Activated B cell treated with CpG ODN at 0.5 μM for 24 hours (primary cell): ENCODE measurements at regions not wholly inside any gene's neighbourhood (a gene's known extent, or its start where the extent isn't known, plus 50 kb on each side); places are given as distances from the start of the nearest gene placed in this dataset.

Experiments used
- ATAC-seq: fragments of 200-7000 bp; cut with Tn5 transposase; one replicate; pipeline ENCODE4 v1.10.0; 2021; ENCODE audit warnings: low read depth, mild to moderate bottlenecking, moderate library complexity
- CTCF ChIA-PET: fragments of 350-600 bp; sonication (Branson Sonifier 250); formaldehyde crosslinking; loops from one replicate; lab custom pipeline; 2021; ENCODE audit warnings: antibody characterized with exemption; lab: Charles Lee
- POLR2A ChIA-PET: fragments of 350-600 bp; sonication (Branson Sonifier 250); formaldehyde crosslinking; loops from one replicate; lab custom pipeline; 2021; ENCODE audit warnings: antibody characterized with exemption; lab: Charles Lee
- DNase-seq: peaks from one replicate; pipeline ENCODE4 v3.0.0; 2022
- H3K27ac Mint-ChIP-seq: one replicate; pipeline ENCODE4 v1.8.0; 2020; ENCODE audit warnings: mixed read lengths
- H3K27me3 Mint-ChIP-seq: one replicate; pipeline ENCODE4 v1.8.0; 2021; ENCODE audit warnings: mixed read lengths
- H3K36me3 Mint-ChIP-seq: one replicate; pipeline ENCODE4 v1.8.0; 2021; ENCODE audit warnings: low read depth, mixed read lengths
- H3K4me1 Mint-ChIP-seq: one replicate; pipeline ENCODE4 v1.8.0; 2021; ENCODE audit warnings: mixed read lengths
- H3K4me3 Mint-ChIP-seq: one replicate; pipeline ENCODE4 v1.8.0; 2020; ENCODE audit warnings: mild to moderate bottlenecking, mixed read lengths
- H3K9me3 Mint-ChIP-seq: one replicate; pipeline ENCODE4 v1.8.0; 2020; ENCODE audit warnings: mixed read lengths
- CTCF ChIP-seq: fragments of 200-600 bp; IDR thresholded peaks from one replicate; pipeline ENCODE4 v1.8.0; 2022; ENCODE audit warnings: antibody characterized with exemption, mild to moderate bottlenecking
- intact Hi-C: fragments of 100-400 bp; cut with micrococcal nuclease; formaldehyde crosslinking; loops from one replicate; pipeline ENCODE4 v1.15.1; 2024

- CTCF ChIA-PET, result no interaction called here
- Mint-ChIP-seq H3K27me3 (no peaks in the 10 kb centered on the region), H3K9me3 (no peaks in the 10 kb centered on the region), H3K36me3 (no peaks in the 10 kb centered on the region), H3K4me1 (no peaks in the 10 kb centered on the region), H3K4me3 (no peak overlapping the region), H3K27ac (no peak overlapping the region)
- DNase-seq (no peak), ATAC-seq (no peak)
- POLR2A ChIA-PET, result no interaction called here
- no peak for TF ChIP-seq CTCF
- intact Hi-C loops, result loop anchor here (10.0 kb wide), 1 partner anchor 59 kb away; no protein-coding TSS in a partner anchor
Observed at GRCh38 chr9:22645893-22646292, 199.3 kb downstream of the DMRTA1 start.

- no peaks in the 10 kb centered on the region for H3K36me3 Mint-ChIP-seq
- POLR2A ChIA-PET, result no interaction called here
Observed at GRCh38 chr9:22649384-22649783, 202.8 kb downstream of the DMRTA1 start.

GRCh38 chr9:22650145-22650544 lies 203.5 kb downstream of the DMRTA1 start:
- Mint-ChIP-seq H3K27me3 (no peaks in the 10 kb centered on the region), H3K9me3 (no peaks in the 10 kb centered on the region), H3K36me3 (no peaks in the 10 kb centered on the region), H3K27ac (no peak overlapping the region), H3K4me3 (no peak overlapping the region), H3K4me1 (no peaks in the 10 kb centered on the region)
- no peak for TF ChIP-seq CTCF
- DNase-seq, result no peak
- POLR2A ChIA-PET, result no interaction called here
- CTCF ChIA-PET, result no interaction called here
- intact Hi-C loops, result no loop called here
- ATAC-seq, result no peak

More at GRCh38 chr9:22649384-22649783, 202.8 kb downstream of the DMRTA1 start:
- Mint-ChIP-seq H3K4me3 (no peak overlapping the region), H3K9me3 (no peaks in the 10 kb centered on the region), H3K27me3 (no peaks in the 10 kb centered on the region), H3K27ac (no peak overlapping the region), H3K4me1 (no peaks in the 10 kb centered on the region)
- DNase-seq (no peak), ATAC-seq (no peak)
- no peak for TF ChIP-seq CTCF
- intact Hi-C loops, result loop anchor here (10.0 kb wide), 1 partner anchor 55 kb away; no protein-coding TSS in a partner anchor
- CTCF ChIA-PET, result no interaction called here

GRCh38 chr9:22650946-22651345 lies 204.3 kb downstream of the DMRTA1 start:
- CTCF ChIA-PET, result no interaction called here
- no peak for TF ChIP-seq CTCF
- ATAC-seq (no peak), DNase-seq (no peak)
- Mint-ChIP-seq H3K9me3 (no peaks in the 10 kb centered on the region), H3K36me3 (no peaks in the 10 kb centered on the region), H3K4me3 (no peak overlapping the region), H3K27me3 (no peaks in the 10 kb centered on the region), H3K4me1 (no peaks in the 10 kb centered on the region), H3K27ac (no peak overlapping the region)
- POLR2A ChIA-PET, result no interaction called here
- intact Hi-C loops, result no loop called here

GRCh38 chr9:22654833-22655232 lies 208.2 kb downstream of the DMRTA1 start:
- intact Hi-C loops, result no loop called here
- ATAC-seq (no peak), DNase-seq (no peak)

More at GRCh38 chr9:22654833-22655232, 208.2 kb downstream of the DMRTA1 start:
- TF ChIP-seq CTCF, result no peak
- POLR2A ChIA-PET, result no interaction called here
- CTCF ChIA-PET, result no interaction called here
- no peaks in the 10 kb centered on the region for H3K27me3 Mint-ChIP-seq
- no peaks in the 10 kb centered on the region for H3K36me3 Mint-ChIP-seq
- H3K9me3 Mint-ChIP-seq, result no peaks in the 10 kb centered on the region
- no peaks in the 10 kb centered on the region for H3K4me1 Mint-ChIP-seq
- no peak overlapping the region for H3K4me3 Mint-ChIP-seq
- H3K27ac Mint-ChIP-seq, result no peak overlapping the region
